ENCODE measurements at regions not wholly inside any gene's neighbourhood (a gene's known extent, or its start where the extent isn't known, plus 50 kb on each side); places are given as distances from the start of the nearest gene placed in this dataset.

DNA sequence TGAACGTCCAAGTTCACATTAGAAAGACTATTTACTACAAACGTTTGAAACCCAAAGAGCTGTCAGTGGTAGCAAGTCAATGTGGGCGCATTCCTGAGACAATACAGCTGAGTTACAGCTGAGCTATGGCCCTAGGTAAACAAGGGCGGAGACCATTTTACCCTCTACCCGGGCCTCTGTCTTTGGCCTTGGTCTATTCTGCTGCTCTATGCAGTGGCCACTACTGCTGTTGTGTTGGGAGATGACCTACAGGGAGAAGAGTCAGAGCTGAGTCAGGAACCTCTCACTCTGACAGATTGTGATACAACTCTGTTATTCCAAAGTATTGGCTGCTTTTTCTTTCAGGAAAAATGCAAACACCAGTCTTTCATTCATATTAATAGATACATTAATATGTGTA, 700.6 kb downstream of the SEMA5A start:
- Histone ChIP-seq H3K27me3 (no peaks in the 10 kb centered on the region), H3K4me1 (no peaks in the 10 kb centered on the region), H3K36me3 (no peaks in the 10 kb centered on the region), H3K9me3 (no peaks in the 10 kb centered on the region), H3K4me3 (no peak overlapping the region), H3K27ac (no peak overlapping the region)
- TF ChIP-seq, protein P1, sequence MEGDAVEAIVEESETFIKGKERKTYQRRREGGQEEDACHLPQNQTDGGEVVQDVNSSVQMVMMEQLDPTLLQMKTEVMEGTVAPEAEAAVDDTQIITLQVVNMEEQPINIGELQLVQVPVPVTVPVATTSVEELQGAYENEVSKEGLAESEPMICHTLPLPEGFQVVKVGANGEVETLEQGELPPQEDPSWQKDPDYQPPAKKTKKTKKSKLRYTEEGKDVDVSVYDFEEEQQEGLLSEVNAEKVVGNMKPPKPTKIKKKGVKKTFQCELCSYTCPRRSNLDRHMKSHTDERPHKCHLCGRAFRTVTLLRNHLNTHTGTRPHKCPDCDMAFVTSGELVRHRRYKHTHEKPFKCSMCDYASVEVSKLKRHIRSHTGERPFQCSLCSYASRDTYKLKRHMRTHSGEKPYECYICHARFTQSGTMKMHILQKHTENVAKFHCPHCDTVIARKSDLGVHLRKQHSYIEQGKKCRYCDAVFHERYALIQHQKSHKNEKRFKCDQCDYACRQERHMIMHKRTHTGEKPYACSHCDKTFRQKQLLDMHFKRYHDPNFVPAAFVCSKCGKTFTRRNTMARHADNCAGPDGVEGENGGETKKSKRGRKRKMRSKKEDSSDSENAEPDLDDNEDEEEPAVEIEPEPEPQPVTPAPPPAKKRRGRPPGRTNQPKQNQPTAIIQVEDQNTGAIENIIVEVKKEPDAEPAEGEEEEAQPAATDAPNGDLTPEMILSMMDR (IDR thresholded peaks at IDR 0.05): no peak
- no peak for DNase-seq (ENCODE audit: low spot score)

DNA sequence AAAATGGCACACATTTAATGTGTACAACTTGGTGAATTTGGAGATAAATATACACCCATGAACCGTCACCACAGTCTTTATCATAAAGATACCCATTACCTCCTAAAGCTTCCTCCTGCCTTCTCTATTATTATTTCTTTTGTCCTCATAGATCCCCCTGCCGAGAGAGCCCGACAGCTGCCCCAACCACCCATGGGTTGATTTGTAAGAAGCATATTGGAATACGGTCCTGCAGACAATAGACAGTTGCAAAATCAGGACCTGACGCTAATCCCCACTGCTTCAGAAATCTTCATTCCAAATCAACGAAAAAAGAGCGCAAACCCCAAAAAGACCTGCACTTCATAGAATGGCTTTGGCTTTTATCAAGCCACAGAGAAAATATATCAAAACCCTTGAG, 697.5 kb downstream of the SEMA5A start:
- Histone ChIP-seq H3K4me1 (no peaks in the 10 kb centered on the region), H3K4me3 (no peak overlapping the region), H3K27ac (no peak overlapping the region), H3K36me3 (no peaks in the 10 kb centered on the region), H3K27me3 (no peaks in the 10 kb centered on the region), H3K9me3 (no peaks in the 10 kb centered on the region)
- DNase-seq (ENCODE audit: low spot score): no peak
- TF ChIP-seq, protein P1 (IDR thresholded peaks at IDR 0.05): no peak

DNA sequence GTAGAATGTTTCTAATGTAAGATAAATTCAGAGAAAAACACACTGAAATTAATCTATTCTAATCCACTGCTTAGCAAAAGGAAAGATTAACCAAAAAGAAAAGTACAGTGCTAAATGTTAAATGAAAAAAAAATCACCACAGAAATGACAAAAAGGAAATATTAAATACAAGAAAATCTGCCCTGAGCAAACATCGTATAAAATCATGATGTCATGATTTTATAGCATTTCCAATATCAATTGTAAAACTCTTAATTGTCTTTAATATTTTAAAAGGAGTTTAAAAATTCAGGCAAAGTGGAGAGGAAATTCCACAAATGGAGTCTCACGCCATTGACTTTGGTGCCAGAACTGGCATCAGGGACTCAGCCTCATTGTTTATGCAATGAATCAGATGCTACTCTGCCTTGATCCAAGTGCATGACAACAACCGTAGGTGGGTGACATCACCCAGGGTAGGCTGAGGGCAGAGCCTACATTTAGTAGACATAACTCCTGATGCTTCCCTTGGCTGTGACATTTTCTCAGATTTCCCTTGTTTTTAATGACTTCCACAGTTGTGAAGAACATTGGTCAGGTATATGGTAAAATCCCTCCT, 696.8 kb downstream of the SEMA5A start:
- no peaks in the 10 kb centered on the region for H3K9me3 ChIP-seq
- no peak overlapping the region for H3K4me3 ChIP-seq
- no peaks in the 10 kb centered on the region for H3K36me3 ChIP-seq
- TF ChIP-seq, protein P1 (IDR thresholded peaks at IDR 0.05): no peak
- H3K27me3 ChIP-seq: no peaks in the 10 kb centered on the region
- no peak overlapping the region for H3K27ac ChIP-seq
- H3K4me1 ChIP-seq: no peaks in the 10 kb centered on the region
- no peak for DNase-seq (ENCODE audit: low spot score)

DNA sequence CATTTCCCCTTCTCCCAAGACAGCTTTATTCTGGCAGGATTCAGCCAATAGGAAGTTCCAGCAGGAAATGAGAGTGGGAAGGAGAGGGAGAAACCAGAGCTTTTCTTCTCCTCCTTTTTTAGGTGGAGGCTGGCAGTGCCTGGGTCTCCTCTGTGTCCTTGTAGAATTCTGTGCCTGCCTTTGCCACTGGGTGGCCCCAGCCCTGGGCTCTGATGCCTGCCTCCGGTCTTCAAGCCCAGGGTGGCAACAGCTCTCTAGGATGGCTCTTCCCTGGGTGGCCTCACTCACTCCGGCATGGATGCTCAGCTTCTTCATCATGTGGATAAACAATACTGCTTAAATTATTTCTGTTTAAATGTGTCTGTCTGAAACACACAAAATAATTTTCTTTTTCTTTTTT, 694.8 kb downstream of the SEMA5A start:
- DNase-seq (ENCODE audit: low spot score): no peak
- no peaks in the 10 kb centered on the region for H3K4me1 ChIP-seq
- H3K27me3 ChIP-seq: no peaks in the 10 kb centered on the region
- H3K4me3 ChIP-seq: no peak overlapping the region
- TF ChIP-seq, protein P1 (IDR thresholded peaks at IDR 0.05): no peak
- no peaks in the 10 kb centered on the region for H3K9me3 ChIP-seq
- H3K27ac ChIP-seq: no peak overlapping the region
- no peaks in the 10 kb centered on the region for H3K36me3 ChIP-seq

DNA sequence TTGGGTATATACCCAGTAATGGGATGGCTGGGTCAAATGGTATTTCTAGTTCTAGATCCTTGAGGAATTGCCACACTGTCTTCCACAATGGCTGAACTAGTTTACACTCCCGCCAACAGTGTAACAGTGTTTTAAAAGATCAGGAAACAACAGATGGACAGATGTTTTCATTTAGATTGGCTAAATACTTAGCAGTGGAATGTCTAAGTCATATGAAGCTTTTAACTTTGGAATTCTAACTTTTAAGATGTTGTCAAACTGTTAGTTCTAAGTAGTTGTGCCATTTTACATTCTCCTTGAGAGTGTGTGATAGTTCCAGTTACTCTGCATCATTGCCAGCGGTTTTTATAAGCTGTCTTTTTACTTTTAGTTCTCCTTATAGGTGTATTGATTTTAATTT, 688.8 kb downstream of the SEMA5A start:
- TF ChIP-seq, protein P1 (IDR thresholded peaks at IDR 0.05): no peak
- H3K4me3 ChIP-seq: no peak overlapping the region
- no peaks in the 10 kb centered on the region for H3K27me3 ChIP-seq
- DNase-seq (ENCODE audit: low spot score): no peak
- H3K36me3 ChIP-seq: no peaks in the 10 kb centered on the region
- no peak overlapping the region for H3K27ac ChIP-seq
- H3K9me3 ChIP-seq: no peaks in the 10 kb centered on the region
- no peaks in the 10 kb centered on the region for H3K4me1 ChIP-seq

DNA sequence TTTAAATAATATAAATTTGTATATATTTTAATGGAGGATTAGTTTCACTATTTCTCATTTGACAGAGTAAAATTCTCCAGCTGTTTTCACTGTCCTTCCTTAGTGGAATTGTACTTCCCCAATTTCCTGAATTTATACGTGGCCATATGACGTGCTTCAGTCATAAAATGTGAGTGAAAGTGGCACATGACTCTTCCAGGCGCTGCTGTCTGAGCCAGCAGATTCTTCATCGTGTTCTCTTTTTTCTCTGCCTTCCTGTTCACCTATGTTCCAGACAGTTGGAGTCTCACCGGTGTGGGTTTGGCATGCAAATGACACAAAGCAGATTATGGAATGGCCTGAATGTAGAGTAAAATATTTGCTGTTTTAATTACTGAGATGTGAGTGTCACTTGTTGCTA, 684.1 kb downstream of the SEMA5A start:
- no peak for DNase-seq (ENCODE audit: low spot score)
- Histone ChIP-seq H3K36me3 (no peaks in the 10 kb centered on the region), H3K27ac (no peak overlapping the region), H3K4me1 (no peaks in the 10 kb centered on the region), H3K9me3 (no peaks in the 10 kb centered on the region), H3K27me3 (no peaks in the 10 kb centered on the region), H3K4me3 (no peak overlapping the region)
- TF ChIP-seq, protein P1 (IDR thresholded peaks at IDR 0.05): no peak
